Right lobe of liver (tissue), 6 donors: ENCODE measurements at regions not wholly inside any gene's neighbourhood (a gene's known extent, or its start where the extent isn't known, plus 50 kb on each side); places are given as distances from the start of the nearest gene placed in this dataset.
A peak's percentile ranks its signal among the peaks of the same experiment; 100 is the strongest.

ENCODE experiments used
- ATAC-seq, 4 donors: fragments of 200-7000 bp; cut with Tn5 transposase; one replicate each; pipeline ENCODE4 v1.9.1; 2020; ENCODE audit warnings: mild to moderate bottlenecking in 4 of 4, moderate library complexity in 4 of 4
- DNase-seq, 3 donors: peaks; one replicate each; pipeline ENCODE4 v3.0.0-alpha.2; 2020
- H3K27ac ChIP-seq, 3 donors: fragments of 200-600 bp; one replicate each; pipeline ENCODE4 v1.8.0; 2022
- H3K27me3 ChIP-seq, 2 donors: fragments of 200-600 bp; one replicate each; pipeline ENCODE4 v1.8.0; 2022
- H3K36me3 ChIP-seq, 4 donors: fragments of 200-600 bp; sonication (generic) in 1 of 4; one replicate each; pipeline versions ENCODE4 v1.5.1 to v1.8.0; 2017 to 2022; ENCODE audit warnings: control low read depth in 1 of 4
- H3K4me1 ChIP-seq, 4 donors: fragments of 200-600 bp; sonication (generic) in 1 of 4; one replicate each; pipeline versions ENCODE4 v1.5.1 to v1.8.0; 2017 to 2022; ENCODE audit warnings: control low read depth in 1 of 4
- H3K4me3 ChIP-seq, 3 donors: fragments of 200-600 bp; one replicate each; pipeline ENCODE4 v1.8.0; 2022
- H3K9me3 ChIP-seq, 4 donors: fragments of 200-600 bp; sonication (generic) in 1 of 4; one replicate each; pipeline versions ENCODE4 v1.5.1 to v1.8.0; 2017 to 2022; ENCODE audit warnings: control low read depth in 1 of 4
- POLR2A ChIP-seq: fragments of 450-650 bp; IDR thresholded peaks from one replicate; pipeline ENCODE4 v1.6.1; 2017; ENCODE audit warnings: antibody characterized with exemption, mild to moderate bottlenecking
- WGBS: methylation state at CpG from one replicate; pipeline ENCODE4 v1.1.6; 2018; ENCODE audit warnings: low coverage, low lambda C conversion rate; ENCODE audit not compliant: insufficient coverage; ENCODE audit errors: missing lambda C conversion rate; 5-methylcytosine and 5-hydroxymethylcytosine counted together
- intact Hi-C, 2 donors: fragments of 100-400 bp; cut with DNase I; formaldehyde crosslinking; loops; one replicate each; pipeline versions ENCODE4 v1.11.2 to v1.14.1; 2022
- TF ChIP-seq, protein P1 (sequence below), 4 donors: fragments of 200-600 bp in 3 of 4; fragments of 450-650 bp in 1 of 4; IDR thresholded peaks; one replicate each; pipeline versions ENCODE4 v1.5.1 to v1.8.0; 2016 to 2022; ENCODE audit warnings: antibody characterized with exemption in 4 of 4, mild to moderate bottlenecking in 2 of 4
- donor health status: DM: no; HTN: yes; CAD: no.
- donor health status: DM: no; HTN: no; CAD: no.
- donor health status: DM: no; HTN: no; CAD: no.
- donor health status: DM: no; HTN: yes; CAD: no.
- donor health status: DM: no; HTN: yes; CAD: no.

- H3K36me3 ChIP-seq, result no peaks in the 10 kb centered on the region
- H3K27me3 ChIP-seq, result no peaks in the 10 kb centered on the region
- 51% methylated on average over 5 of the region's 15 CpGs for WGBS
- no peaks in the 10 kb centered on the region for H3K9me3 ChIP-seq
- no peak for DNase-seq
- no peak overlapping the region for H3K27ac ChIP-seq
- intact Hi-C loops, result no loop called here
- no peak overlapping the region for H3K4me3 ChIP-seq
- H3K4me1 ChIP-seq, result no peaks in the 10 kb centered on the region
- no peak for ATAC-seq
- TF ChIP-seq, protein P1, sequence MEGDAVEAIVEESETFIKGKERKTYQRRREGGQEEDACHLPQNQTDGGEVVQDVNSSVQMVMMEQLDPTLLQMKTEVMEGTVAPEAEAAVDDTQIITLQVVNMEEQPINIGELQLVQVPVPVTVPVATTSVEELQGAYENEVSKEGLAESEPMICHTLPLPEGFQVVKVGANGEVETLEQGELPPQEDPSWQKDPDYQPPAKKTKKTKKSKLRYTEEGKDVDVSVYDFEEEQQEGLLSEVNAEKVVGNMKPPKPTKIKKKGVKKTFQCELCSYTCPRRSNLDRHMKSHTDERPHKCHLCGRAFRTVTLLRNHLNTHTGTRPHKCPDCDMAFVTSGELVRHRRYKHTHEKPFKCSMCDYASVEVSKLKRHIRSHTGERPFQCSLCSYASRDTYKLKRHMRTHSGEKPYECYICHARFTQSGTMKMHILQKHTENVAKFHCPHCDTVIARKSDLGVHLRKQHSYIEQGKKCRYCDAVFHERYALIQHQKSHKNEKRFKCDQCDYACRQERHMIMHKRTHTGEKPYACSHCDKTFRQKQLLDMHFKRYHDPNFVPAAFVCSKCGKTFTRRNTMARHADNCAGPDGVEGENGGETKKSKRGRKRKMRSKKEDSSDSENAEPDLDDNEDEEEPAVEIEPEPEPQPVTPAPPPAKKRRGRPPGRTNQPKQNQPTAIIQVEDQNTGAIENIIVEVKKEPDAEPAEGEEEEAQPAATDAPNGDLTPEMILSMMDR (IDR thresholded peaks at IDR 0.05), result no peak
- no peak for TF ChIP-seq POLR2A
Measured at GRCh38 chr14:98167705-98168104, 1104.3 kb downstream of the BCL11B start.

DNA sequence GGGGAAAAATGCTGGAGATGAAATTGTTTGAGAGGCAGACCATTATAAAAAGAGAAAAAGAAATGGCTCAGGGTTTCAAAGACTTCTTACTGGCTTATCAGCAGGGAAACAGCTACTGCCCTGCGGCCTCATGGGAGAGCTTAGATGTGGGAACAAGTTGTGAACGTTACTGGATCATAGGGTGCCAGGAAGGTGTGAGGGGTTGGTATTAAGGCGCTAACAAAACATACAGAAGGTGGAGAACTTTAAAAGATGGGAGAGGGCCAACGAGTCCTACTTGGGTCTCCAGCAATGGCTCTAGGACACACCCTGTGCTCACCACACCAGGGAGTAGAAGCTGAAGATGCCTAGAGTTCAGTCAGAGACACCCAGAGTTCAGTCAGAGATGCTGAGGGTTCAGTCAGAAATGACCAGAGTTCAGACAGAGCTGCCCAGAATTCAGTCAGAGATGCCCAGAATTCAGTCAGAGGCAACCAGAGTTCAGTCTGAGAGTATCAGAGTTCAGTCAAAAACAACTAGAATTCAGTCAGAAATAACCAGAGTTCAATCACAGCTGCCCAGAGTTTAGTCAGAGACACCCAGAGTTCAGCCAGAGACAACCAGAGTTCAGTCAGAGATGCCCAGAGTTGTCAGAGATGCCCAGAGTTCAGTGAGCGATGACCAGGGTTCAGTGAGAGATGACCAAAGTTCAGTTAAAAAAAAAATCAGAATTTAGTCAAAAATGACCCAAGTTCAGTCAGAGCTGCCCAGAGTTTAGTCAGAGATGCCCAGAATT is 1103.6 kb downstream of the BCL11B start:
- no peaks in the 10 kb centered on the region for H3K36me3 ChIP-seq
- H3K4me3 ChIP-seq, result no peak overlapping the region
- H3K27ac ChIP-seq, result no peak overlapping the region
- intact Hi-C loops, result no loop called here
- no peak for DNase-seq
- WGBS, result 45% methylated on average over 4 of the region's 5 CpGs
- no peak for TF ChIP-seq POLR2A
- TF ChIP-seq, protein P1 (IDR thresholded peaks at IDR 0.05), result no peak
- H3K27me3 ChIP-seq, result no peaks in the 10 kb centered on the region
- no peaks in the 10 kb centered on the region for H3K4me1 ChIP-seq
- H3K9me3 ChIP-seq, result no peaks in the 10 kb centered on the region
- ATAC-seq, result no peak

DNA sequence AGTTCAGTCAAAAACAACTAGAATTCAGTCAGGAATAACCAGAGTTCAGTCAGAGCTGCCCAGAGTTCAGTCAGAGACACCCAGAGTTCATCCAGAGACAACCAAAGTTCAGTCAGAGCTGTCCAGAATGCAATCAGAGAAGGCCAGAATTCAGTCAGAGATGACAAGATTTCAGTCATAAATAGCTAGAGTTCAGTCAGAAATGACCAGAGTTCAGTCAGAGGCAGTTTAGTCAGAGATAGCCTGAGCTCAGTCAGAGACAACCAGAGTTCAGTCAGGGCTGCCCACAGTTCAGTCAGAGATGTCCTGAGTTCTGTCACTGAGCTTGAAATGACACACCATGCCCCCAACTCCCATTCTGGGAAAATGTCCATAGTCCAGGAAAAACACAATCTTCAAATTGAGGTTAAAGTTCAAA is 1102.8 kb downstream of the BCL11B start:
- ATAC-seq, result peak in 1 of 4 donors; percentile 38
- H3K4me3 ChIP-seq, result no peak overlapping the region
- no peak overlapping the region for H3K27ac ChIP-seq
- H3K4me1 ChIP-seq, result no peaks in the 10 kb centered on the region
- H3K36me3 ChIP-seq, result no peaks in the 10 kb centered on the region
- no peaks in the 10 kb centered on the region for H3K27me3 ChIP-seq
- no peaks in the 10 kb centered on the region for H3K9me3 ChIP-seq
- intact Hi-C loops, result no loop called here
- no peak for DNase-seq
- no peak for TF ChIP-seq POLR2A
- TF ChIP-seq, protein P1 (IDR thresholded peaks at IDR 0.05), result no peak

- TF ChIP-seq, protein P1 (IDR thresholded peaks at IDR 0.05), result no peak
- TF ChIP-seq POLR2A, result no peak
- H3K27ac ChIP-seq, result no peak overlapping the region
- intact Hi-C loops, result no loop called here
- no peaks in the 10 kb centered on the region for H3K4me1 ChIP-seq
- H3K27me3 ChIP-seq, result no peaks in the 10 kb centered on the region
- no peak overlapping the region for H3K4me3 ChIP-seq
- no peaks in the 10 kb centered on the region for H3K36me3 ChIP-seq
- 40% methylated on average over 5 of the region's 5 CpGs for WGBS
- H3K9me3 ChIP-seq, result no peaks in the 10 kb centered on the region
- ATAC-seq, result no peak
- DNase-seq, result no peak
Measured at GRCh38 chr14:98170575-98170974, 1101.4 kb downstream of the BCL11B start.

DNA sequence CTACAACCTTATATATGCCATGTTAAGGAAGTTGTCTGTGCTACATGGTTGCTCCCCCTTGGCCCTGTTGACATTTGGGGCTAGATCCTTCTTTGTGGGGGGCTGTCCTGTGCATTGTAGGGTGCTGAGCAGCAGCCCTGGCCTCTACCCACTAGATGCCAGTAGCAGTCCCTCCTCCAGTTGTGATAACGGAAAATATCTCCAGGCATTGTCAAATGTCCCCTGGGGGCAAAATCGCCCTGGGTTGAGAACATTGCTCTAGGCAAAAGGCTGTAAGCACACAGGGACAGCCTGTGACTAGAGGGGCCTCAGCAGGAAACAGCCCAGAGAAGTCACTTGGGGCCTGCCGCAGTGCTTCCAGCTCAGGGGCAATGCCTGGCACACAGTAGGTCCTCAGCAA is 1100.3 kb downstream of the BCL11B start:
- ATAC-seq, result no peak
- no peak for DNase-seq

More for the DNA sequence above, 1100.3 kb downstream of the BCL11B start:
- intact Hi-C loops, result no loop called here
- no peaks in the 10 kb centered on the region for H3K36me3 ChIP-seq
- TF ChIP-seq, protein P1 (IDR thresholded peaks at IDR 0.05), result no peak
- no peak for TF ChIP-seq POLR2A
- H3K4me3 ChIP-seq, result no peak overlapping the region
- H3K27me3 ChIP-seq, result no peaks in the 10 kb centered on the region
- WGBS, result no CpG with 5 or more reads among the region's 3 CpGs
- no peaks in the 10 kb centered on the region for H3K4me1 ChIP-seq
- H3K9me3 ChIP-seq, result no peaks in the 10 kb centered on the region
- no peak overlapping the region for H3K27ac ChIP-seq
